Muscle of back (tissue), 3 donors: ENCODE measurements at regions not wholly inside any gene's neighbourhood (a gene's known extent, or its start where the extent isn't known, plus 50 kb on each side); places are given as distances from the start of the nearest gene placed in this dataset.

ENCODE experiments used
- DNase-seq, 3 donors: peaks; one replicate each; pipeline versions ENCODE4 v3.0.0 to v3.0.0-alpha.2; 2013

DNA sequence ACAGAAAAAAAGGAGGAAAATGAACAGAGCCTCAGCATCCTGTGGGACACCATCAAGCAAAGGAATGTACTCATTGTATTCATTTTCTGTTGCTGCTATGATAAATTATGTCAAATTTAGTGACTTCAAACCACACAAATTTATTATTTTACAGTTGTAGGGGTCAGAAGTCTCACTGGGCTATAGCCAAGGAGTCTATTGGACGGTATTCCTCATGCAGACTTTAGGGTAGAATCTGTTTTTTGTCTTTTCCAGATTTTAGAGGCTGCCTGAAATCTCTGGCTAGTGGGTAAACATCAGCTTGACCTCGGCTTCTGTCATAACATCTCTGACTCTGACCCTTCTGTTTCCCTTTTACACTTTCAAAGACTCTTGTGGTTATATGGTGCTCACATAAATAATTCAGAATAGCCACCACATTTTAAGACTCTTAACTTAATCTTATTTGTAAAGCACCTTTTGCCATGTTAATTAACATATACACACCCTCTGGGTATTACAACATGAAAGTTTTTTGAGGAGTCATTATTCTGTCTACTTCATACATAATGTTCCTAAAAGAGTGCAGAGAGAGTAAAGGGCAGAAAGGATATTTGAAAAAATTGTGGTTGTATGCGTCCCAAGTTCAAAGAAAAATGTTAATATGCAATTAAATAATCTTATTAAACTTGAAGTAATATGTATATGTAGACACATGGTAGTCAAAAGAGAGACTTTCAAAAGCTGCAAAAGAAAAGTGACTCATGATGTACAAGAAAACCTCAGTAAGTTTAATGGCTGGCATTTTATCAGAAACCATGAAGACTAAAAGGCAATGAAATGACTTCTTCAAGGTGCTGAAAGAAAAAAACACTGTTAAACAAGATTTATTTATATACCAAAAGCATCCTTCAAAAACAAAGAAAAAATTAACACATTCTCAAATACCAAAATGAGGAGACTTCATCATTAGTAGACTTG lies 70.8 kb upstream of the MEOX2 start:
- DNase-seq = peak in 1 of 3 donors; percentile 60

GRCh38 chr7:15755061-15755460 lies 68.6 kb upstream of the MEOX2 start:
- peak in 1 of 3 donors; percentile 80 for DNase-seq

GRCh38 chr7:15753887-15754579 lies 67.5 kb upstream of the MEOX2 start:
- peak; percentile 60 to 80 (median 75) for DNase-seq

GRCh38 chr7:15752377-15752776 lies 65.9 kb upstream of the MEOX2 start:
- peak in 1 of 3 donors; percentile 54 for DNase-seq

DNA sequence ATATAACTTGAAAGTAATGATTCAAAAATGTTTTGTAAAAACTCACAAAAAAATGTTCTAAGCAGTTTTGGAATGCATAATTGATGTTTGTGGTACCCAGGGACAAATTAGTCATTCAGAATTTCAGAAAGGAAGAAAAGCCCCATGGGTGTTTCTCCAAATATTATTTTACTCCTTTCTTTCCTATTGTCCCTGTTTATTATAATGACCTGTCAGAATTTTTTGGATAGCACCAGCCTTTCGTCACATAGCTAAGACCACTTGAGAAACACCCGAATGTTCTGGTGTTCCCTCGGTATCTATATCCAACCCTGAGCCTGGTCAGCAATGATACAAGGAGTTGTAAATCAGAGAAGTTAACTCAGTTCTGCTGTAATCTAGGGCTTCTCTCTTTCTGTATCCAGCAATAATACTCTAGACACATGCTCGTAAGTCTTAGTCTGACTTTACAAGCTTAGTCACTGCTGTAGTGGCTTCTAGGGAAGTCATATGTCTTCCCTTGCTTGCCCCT lies 64.8 kb upstream of the MEOX2 start:
- DNase-seq = peak; percentile 72 to 90 (median 81)

GRCh38 chr7:15750727-15751126 lies 64.2 kb upstream of the MEOX2 start:
- DNase-seq = peak in 1 of 3 donors; percentile 81

GRCh38 chr7:15749631-15750030 lies 63.1 kb upstream of the MEOX2 start:
- no peak for DNase-seq

- no peak for DNase-seq
These were observed 61.2 kb upstream of the MEOX2 start for GRCh38 chr7:15747712-15748111.

DNA sequence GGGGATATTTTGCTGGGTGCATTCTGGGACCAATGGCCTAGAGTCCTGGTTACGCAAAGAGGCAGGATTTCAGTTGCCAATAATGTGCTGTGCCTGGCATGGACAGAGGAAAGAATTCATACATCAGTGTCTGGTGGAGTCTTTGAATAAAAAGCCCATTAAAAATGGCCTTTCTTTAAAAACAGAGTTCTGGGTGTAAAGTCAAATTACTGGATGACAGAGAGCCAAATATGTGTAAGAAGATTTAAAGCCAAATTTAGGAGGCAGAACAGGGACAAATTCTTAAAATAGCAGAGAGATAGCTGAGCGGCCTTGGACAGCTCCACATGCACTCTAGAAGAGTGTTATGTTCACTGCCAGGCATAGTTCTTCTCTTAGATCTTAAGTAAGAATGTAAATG lies 60.8 kb upstream of the MEOX2 start:
- DNase-seq = peak in 1 of 3 donors; percentile 51

DNA sequence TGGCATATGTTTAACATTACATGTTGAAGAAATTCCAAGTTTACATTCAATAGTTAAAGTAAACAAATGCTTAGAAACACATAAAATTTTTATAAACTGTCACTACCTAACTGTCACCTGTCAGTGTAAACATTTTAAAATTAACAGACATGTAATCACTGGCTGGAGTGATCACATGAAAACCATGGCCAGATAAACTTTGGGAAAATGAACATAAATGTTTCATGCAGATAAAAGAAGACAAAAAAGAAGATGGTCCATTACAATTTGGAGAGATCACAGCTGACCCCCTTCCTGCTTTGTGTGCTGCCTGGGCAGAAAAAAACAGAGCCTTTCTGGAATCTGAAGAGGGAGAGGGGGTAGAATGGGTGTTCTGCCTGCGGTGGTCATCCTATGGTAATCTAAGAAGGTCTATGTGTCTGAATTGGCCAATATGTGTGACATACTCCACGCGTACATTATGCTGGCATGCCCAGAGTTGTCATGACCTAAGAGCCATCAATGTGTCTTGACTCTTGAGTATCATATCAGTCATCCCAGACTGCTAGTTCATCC lies 57.5 kb upstream of the MEOX2 start:
- DNase-seq = no peak

DNA sequence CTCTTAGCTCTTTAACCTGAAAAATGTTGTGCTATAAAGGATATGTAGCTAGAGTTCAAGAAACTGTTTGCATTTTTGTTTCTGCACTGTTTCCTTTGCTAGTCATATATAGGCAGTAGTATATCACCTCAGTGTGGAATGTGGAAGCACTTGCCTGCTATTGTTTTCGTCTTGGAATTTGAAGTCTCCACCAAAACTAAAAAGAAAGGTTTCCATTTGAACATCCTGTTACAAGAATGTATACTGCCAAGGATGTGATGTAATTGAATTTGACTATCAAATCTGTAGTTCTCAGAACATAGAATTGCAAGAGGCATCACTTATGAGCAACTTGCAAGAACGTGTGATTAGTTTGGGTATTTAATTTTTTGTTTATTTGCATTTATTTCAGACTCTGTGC lies 51.1 kb upstream of the MEOX2 start:
- DNase-seq = peak in 1 of 3 donors; percentile 56
